Pons (tissue), 1 donor: ENCODE measurements at regions not wholly inside any gene's neighbourhood (a gene's known extent, or its start where the extent isn't known, plus 50 kb on each side); places are given as distances from the start of the nearest gene placed in this dataset.
"Not testable (repeated sequence)": the region's sequence is repeated elsewhere in the genome, so short reads cannot be mapped to it uniquely, and the experiment has no call there.

Experiments
- DNase-seq: peaks from one replicate; pipeline ENCODE4 v3.0.0-alpha.2; 2016; ENCODE audit warnings: low spot score

DNA sequence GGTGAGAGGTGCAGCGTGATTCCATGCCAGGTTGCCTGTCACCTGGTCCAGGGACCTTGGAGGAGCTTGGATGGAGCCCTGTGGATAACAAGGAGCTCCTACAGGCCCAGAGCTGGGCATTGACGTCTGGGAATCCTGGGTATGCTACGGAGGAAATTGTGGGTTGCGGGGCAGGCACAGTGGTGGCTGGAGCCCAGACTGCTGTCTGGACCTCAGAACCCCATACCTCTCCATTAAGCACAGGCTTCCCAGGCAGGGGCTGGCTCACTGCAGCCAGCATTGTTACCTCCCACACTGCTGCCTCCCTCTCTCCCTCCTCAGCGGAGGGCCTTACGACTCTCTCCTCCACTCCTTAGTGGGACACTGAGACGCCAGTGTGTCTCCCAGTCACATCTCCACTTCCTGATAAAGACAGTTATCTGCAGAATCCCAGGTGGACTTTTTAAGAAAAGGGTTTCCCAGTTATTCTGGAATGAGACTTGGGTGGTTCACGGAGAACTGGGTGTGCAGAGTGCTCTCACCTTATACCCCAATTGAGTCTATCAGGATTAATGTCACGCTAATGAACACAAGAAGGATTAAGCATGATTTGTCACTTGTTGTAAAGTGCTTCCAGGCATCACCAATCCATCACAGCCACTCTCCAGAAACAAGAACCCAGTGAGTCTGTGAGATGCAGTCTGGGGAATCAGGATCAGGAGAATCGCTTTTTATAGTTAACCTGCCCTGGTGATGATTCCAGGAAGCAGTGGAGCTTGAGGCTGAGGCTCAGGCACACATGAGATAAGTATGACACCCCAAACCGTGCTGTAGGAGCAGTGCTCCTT is 309.4 kb downstream of the RPS24 start:
- no peak for DNase-seq

DNA sequence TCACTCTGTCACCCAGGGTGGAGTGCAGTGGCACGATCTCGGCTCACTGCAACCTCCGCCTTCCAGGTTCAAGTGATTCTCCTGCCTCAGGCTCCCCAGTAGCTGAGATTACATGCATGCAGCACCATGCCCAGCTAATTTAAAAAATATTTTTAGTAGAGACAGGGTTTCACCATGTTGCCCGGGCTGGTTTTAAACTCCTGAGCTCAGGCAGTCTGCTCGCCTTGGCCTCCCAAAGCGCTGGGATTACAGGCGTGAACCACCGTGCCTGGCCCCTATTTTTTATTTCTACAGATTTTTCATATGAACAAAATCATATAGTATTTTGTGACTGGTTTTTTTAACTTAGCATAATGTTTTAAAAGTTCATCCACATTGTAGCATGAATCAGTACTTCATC is 310.6 kb downstream of the RPS24 start:
- DNase-seq: not testable (repeated sequence)

DNA sequence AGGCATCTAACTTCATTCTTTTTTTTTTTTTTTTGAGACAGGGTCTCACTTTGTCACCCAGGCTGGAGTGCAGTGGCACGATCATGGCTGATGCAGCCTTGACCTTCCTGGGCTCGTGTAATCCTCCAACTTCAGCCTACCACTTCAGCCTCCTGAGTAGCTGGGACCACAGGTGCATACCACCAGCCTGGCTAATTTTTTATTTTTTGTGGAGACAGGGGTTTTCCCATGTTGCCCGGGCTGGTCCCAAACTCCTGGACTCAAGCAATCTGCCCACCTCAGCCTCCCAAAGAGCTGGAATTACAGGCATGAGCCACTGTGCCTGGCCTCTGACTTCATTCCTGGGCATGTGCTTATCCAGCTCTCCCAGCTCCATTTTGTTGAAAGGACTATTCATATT is 311.9 kb downstream of the RPS24 start:
- not testable (repeated sequence) for DNase-seq

DNA sequence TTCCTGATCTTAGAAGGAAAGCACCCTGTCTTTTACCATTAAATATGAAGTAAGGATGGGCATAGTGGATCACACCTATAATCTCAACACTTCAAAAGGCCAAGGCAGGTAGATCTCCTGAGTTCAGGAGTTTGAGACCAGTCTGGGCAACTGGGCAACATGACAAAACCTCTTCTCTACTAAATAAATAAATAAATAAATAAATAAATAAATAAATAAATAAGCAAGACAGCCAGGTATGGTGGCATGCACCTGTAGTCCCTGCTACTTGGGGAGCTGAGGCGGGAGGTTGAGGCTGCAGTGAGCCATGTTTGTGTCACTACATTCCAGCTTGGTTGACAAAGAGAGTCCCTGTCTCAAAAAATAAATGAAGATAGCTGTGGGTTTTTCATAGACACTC is 313.1 kb downstream of the RPS24 start:
- DNase-seq: no peak

DNA sequence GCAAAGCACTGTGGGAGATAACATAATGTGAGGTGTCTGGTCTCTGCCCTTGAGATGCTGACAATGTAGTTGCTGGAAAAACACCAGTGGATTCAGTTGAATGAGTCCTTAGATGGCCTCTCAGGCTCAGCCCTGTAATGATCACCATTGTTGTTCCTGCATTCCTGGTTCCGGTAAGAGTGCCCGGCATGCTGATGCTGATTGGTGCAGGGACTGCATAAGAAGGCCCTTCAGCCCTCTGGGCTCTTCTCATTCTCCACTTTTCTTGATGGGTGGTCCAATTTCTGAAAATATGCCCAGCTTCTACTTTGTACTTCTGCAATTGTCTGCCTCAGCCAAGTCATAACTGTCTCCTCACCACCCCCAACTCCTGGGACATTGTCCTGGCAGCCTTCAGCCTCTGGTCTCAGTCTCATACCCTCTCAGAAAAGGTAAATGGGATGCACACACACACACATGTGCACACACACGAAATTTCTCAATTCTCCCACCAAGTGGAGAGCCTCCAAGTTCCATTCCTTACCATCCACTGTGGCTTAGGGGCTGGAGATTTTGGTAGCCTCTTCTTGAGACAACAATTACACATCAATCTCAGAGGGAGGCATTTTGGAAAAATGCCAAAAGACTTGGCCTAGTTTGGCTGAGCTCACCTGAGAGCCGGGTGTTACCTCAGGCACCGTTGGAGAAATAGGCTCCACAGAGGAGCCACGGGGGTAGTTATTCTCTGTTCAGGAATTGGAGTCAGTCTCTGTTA is 314.9 kb downstream of the RPS24 start:
- DNase-seq: no peak

DNA sequence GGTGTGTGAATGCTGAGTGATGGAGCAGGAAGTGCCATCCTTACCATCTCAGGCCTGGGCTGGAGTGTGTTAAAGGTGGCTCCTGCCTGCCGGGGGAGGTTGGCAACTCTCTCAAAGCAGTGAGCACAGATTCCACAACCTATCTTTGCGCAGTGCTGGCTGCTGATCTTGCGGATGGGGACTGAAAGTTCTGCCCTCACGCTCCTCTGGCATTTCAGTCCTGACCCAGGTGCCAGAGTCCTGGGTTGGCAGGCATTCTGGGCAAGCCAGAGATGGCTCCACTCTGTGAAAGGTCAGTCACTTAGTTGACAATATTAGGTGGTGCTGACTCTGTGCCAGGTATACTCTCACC is 315.5 kb downstream of the RPS24 start:
- no peak for DNase-seq

DNA sequence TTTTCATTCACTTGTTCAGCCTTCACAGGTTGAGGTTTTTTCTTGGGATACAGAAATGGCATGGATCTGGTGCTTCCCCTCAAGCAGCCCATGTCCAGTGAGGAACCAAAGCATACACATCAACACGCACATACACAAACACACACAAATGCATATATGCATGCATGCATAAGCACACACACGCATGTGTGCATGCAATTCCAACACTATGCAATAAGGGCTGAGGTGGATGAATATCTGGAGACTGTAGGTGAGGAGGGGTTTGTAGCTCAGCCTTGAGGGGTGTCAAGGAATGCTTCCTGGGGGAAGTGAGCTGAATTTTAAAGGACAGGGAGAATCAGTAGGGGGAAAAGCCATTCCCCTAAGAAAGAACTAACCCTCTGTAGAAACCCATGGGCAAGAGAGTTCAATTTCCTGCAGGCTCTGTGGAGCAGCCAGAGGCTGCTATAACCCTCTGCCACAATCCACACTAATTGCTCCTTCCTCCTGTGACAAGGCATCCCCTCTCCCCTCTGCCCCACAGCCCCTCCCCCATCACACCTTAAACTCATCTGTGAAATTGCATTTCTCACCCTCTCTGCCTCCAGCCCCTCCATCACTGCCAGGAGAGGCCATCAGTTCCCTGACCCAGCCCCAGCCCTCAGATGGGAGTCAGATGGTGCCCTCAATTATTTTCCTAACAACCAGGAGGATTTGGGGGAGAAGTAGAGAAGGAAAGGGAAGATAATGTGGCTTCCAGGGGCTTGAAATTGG is 316.4 kb downstream of the RPS24 start:
- DNase-seq: no peak

DNA sequence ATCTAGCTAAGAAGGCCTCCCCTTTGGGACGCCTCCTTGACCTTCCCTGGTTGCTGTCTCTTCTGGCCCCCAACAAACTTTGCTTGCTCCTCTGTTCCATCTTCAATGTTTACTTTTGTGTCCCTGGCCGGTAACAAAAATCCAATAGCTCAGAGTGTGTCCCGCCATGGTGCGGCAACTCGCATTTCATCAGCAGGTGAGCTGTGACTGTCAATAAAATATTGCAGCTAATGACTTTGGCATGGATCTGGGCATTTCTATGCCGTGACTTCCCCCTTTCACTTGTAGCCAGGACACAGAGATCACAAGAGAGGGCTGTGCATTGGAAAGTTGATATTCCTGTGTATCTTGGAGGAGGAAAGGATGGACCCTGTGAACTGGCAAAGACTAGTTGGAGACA is 317.6 kb downstream of the RPS24 start:
- no peak for DNase-seq

DNA sequence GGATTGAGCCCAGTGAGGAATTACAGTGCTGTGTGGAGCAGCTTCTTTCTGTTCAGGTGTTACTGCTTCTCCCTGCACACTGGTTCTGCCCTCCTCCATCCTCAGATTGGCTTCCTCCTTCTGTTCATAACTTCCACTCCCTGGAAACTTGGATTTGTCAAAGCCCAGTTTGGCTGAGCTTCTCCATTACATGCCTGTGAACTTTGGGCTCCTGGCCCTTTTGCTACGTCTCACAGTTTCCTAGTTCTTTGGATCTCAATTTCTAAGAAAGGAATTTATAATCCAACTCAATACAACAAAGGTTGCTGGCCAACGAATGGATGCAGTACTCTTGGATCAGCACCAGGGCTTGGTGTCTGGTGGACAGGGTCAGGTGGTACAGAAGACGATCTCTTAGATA is 318.1 kb downstream of the RPS24 start:
- no peak for DNase-seq

DNA sequence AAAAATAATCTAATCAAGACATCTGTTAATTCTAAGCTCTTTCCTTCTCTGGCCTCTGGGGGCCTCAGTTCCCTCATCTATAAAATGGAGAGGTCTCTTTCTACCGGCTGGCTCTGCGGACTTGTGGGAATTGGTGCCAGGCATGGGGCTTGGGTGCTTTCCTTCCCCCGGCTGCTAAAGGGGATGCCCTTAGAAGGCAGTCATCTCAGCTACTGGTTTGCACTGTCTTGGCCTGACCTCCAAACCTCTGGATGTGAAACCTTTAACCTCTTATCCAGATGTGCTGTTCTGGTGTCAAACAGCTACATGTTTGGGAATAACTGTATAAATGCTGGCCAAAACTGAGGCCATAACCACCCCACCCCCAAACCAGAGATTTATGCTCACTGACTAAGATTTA is 320.0 kb downstream of the RPS24 start:
- DNase-seq: no peak

DNA sequence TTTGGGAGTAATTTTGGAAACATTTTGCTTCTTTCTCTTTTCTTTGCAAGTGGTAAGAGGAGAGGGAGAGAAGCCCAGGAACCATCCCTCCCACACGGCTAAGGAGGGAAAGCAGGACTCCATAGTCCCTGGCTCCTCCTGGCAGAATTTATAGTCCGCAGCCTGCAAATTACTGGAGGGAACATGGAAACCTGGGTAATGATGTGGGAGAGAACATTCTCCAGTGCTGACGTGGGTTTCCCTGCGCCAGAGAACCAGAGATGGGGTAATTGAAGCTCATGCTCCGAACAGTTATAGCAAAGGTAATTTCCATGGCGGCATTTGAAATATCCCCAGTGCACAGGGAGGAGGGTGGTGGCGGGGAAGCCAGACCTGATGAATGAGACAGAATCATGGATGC is 320.4 kb downstream of the RPS24 start:
- no peak for DNase-seq

DNA sequence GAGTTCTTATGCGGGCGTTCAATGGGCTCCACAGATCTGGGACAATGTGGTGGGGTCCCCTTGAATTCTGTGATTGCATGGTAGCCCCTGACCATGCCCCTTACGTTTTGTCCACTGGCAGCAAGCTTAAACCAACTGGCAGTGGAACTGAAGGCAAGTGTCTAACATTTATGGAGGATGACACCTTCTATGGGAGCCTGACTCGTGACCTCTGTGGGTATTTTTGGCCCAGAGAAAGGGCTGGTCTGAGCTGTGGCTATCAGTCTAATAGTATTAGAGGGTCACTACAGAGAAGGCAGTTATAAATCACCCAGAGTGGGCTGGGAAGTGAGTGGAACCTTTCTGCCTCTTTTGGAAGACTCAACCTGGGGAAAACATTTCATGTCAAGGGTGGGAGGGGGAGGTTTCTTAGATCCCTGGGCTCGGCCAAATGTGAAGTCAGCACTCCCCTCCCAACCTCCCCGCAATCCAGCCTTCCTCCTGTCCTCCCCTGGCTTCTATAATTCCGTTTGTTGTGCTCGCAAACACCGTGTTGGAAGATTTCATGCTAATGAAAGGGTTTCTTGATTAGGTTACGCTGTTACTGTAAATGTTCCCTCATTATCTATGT is 322.7 kb downstream of the RPS24 start:
- DNase-seq: no peak

DNA sequence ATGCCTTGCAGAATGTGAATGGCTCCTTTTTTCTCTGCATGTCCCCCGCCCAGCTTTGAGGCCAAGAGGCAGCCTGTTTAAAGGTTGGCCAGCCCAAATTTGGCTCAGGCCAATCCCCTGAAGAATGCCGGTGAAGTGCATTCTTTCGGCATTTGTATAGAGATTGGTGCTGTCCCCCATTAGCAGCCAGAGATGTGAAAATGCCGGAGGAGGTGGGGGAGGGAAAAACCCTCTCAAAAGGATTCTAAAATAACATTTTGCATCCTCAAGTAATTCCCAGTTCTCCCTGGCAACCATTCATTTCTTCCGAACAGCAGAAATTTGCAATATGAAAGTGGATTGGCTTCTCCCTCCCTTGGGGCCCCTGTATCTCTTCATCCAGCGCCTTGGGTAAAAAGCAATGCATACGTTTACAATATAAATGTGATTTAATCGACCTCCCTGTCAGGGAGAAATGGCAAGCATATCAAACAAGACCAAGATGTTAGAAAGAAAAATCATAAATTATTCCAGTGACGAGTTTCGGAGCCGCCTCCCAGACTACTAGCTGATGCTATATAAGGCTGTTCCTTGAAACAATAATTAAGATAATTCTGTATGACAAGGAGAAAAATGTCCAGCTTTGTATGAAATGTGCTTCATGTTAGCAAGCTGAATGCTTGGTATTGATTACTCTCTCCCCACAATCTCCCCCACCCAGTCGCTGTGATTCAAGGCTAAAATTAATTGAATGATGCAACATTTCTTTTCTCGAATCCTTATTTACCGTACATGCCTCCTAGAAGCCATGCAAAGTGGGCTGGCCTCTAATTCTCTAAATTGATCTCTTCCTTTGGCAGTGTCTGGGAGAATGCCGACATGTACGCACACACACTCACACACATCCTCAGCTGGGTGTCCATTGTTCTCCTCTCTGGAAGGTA is 323.7 kb downstream of the RPS24 start:
- DNase-seq: no peak

DNA sequence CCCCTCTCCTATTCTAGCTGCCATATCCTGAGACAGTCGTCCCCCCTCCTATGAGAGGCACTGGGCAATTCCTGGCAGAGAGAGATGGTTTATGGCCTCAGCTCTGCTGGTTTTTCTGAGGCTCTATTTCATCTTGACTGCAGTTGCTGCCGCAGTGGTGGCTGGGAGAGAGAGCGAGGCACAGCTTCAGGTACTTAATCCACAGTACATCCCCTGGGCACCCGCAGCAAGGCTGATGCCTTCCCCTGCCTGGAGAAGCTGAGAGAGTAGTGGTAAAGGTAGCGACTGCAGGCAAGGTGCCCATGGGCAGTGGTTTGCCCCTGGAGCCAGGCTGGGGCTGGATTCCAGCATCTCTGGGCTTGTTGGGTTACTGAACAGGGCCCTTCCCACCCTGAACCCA is 324.7 kb downstream of the RPS24 start:
- DNase-seq: no peak

DNA sequence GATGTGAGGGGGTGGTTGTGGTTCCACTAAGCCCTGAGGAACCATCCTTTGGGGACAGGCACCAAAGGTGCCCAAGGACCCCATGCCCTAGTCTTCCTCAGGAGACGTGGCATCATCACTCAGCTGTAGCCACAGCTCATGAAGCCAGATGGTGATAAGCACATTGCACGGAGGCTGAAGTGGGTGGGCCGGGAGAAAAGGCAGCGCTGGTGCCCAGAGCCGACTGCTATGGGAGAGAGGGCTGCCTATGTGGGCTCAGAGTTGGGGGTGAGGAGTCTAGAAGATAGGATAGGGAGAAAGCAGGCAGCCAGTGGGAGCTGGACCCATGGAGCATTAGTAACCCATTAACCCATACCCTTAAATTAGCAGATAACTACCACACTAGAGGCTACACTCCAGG is 325.3 kb downstream of the RPS24 start:
- DNase-seq: no peak

DNA sequence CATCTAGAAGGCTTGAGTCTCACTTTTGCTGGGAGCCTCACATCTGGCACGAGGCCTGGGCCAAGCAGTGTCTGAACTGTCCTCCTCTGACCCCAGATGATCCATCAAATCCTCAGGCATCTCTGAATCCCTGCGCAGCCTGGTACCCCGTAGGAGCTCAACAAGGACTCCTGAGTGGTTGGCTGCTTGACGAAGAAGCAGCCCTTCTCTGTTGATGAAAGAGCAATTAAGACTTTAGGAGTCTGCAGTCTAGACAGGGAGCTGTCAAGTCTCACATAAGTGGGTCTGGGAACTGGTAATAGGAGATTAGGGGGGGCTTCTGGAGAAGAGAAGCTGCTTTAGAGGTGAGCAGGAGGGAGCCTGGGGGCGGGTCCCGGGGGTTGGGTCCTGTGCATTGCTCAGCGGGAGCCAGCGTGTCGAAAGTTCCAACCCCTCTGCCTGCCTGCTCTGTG is 326.0 kb downstream of the RPS24 start:
- DNase-seq: no peak

DNA sequence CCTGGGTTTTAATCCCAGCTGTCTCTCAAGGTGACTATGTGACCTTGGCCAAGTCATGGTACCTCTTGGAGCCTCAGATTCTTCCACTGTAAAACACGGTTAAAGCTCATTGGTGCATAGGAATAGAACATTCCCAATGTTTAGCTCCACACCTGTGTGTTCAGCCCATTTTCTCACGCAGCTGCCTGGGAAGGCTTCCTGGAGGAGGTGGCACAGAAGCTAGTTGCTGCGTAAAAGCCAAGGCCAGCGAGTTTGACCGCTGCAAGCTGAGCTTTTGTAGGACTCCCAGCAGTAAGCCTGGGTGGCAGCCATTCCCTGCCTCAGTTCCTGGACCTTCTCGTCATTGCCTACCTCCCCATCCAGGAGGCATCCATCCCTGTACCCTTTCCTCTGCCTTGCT is 326.6 kb downstream of the RPS24 start:
- DNase-seq: no peak

DNA sequence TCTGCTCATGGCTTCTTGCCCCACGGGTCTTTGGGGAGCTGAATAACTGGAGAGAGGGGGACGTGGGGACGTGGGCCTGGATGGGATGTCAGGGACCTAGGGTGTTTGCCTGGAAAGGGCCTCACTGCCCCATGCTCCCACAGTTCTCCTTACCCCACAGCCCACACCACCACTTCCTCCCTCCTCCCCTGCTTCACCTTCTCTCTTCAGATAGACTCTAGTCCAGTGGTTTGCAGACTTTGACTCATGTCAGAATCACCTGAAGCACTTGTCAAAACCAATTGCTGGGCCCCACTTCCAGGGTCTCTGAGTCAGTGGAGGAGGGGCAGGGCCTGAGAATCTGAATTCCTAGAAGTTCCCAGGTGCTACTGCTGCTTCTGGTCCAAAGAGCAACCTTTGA is 327.4 kb downstream of the RPS24 start:
- no peak for DNase-seq

DNA sequence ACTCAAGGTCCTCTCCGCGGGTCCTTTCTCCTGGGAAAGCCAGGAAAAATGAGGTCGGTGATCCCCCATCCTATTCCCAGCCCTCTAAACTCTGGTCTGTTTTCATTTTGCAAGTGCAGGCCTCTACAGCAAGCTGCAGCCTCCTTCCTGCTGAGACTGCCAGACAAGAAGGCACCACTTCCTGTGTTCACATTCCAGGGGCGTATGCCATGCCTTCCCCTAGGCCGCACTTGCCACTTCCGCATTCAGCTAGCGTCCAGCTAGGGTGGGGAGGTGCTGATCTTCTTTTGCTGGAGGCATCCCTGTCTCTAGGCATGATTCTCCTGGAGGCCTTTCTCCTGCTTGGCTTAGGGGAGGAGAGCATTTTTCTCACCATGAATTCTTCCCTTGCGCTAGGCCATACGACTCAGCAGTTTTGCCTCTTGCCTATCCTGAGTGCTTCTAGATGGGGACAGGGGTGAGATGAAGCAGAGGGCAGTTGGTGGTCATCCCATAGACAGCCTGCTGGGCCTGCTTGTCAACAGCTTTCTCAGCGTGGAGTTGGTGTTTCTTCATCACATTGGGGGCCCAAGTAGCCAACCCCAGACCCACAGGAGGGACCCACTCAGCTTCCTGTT is 328.9 kb downstream of the RPS24 start:
- peak; percentile 17 for DNase-seq

DNA sequence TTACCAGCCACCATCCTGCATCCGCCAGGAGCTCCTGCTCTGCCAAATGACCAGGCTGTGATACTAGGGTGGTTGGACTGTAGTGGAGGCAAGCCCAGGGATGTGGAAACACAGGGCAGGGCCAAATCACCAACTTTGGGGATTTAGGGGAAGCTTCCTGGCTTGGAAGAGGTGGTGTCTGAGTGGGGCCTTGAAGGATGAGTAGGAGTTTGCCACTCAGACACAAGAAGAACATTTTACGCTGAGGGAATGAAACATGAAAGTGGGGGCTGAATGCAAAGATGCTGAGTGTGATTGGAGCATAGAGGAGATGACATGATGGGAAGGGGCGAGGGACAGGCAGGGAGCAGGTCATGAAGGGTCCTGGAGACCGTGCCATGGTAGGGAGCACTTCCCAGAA is 329.5 kb downstream of the RPS24 start:
- DNase-seq: no peak

DNA sequence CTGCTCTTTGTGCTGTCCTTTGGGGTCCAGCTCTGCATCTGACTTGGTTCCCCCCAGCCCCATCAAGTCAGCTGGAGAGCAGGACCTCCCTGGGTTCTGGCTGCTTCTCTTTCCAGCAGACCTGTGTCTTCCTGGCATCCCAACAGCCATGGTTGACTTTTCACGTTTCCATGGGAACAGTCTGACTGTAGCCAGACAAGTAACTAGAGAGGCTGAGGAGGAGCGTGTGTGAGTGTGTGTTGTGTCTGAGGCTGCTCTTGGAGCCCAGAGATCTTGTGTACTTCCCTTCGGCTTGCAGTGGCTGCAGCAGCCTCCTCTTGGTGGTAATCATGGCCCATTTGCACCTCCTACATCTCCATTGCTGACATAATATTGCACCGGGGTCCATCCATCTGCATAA is 332.0 kb downstream of the RPS24 start:
- DNase-seq: no peak
